ENCODE measurements at regions not wholly inside any gene's neighbourhood (a gene's known extent, or its start where the extent isn't known, plus 50 kb on each side); places are given as distances from the start of the nearest gene placed in this dataset.
"Not testable (repeated sequence)": the region's sequence is repeated elsewhere in the genome, so short reads cannot be mapped to it uniquely, and the experiment has no call there.

- Histone ChIP-seq H3K4me1 (no peaks in the 10 kb centered on the region), H3K9me3 (no peaks in the 10 kb centered on the region), H3K27ac (no peak overlapping the region), H3K27me3 (no peaks in the 10 kb centered on the region), H3K36me3 (no peaks in the 10 kb centered on the region), H3K4me3 (no peak overlapping the region)
- no peak for ATAC-seq
- no peak for TF ChIP-seq CTCF (IDR thresholded peaks at IDR 0.05)
- DNase-seq: no peak
- intact Hi-C loops (cut with DNase I): no loop called here
These were observed 94.6 kb downstream of the IGLL1 start for GRCh38 chr22:23485490-23485889.

GRCh38 chr22:23484651-23485050 lies 95.4 kb downstream of the IGLL1 start:
- TF ChIP-seq CTCF (IDR thresholded peaks at IDR 0.05): no peak
- H3K27ac ChIP-seq: no peak overlapping the region
- H3K4me3 ChIP-seq: no peak overlapping the region
- no peaks in the 10 kb centered on the region for H3K36me3 ChIP-seq
- DNase-seq (no peak), ATAC-seq (no peak)
- no peaks in the 10 kb centered on the region for H3K4me1 ChIP-seq
- no peaks in the 10 kb centered on the region for H3K27me3 ChIP-seq
- intact Hi-C loops (cut with DNase I): no loop called here
- H3K9me3 ChIP-seq: no peaks in the 10 kb centered on the region

- DNase-seq (no peak), ATAC-seq (no peak)
- no peak overlapping the region for H3K4me3 ChIP-seq
- TF ChIP-seq CTCF (IDR thresholded peaks at IDR 0.05): no peak
- no peaks in the 10 kb centered on the region for H3K4me1 ChIP-seq
- H3K27me3 ChIP-seq: no peaks in the 10 kb centered on the region
- intact Hi-C loops (cut with DNase I): no loop called here
- no peak overlapping the region for H3K27ac ChIP-seq
- H3K36me3 ChIP-seq: no peaks in the 10 kb centered on the region
- H3K9me3 ChIP-seq: no peaks in the 10 kb centered on the region
These were observed 98.7 kb downstream of the IGLL1 start for GRCh38 chr22:23481369-23481768.

- no peak for DNase-seq
- no peaks in the 10 kb centered on the region for H3K9me3 ChIP-seq
- no peak for ATAC-seq
- H3K27ac ChIP-seq: no peak overlapping the region
- intact Hi-C loops (cut with DNase I): no loop called here
- TF ChIP-seq CTCF (IDR thresholded peaks at IDR 0.05): no peak
- no peak overlapping the region for H3K4me3 ChIP-seq
- H3K36me3 ChIP-seq: no peaks in the 10 kb centered on the region
- no peaks in the 10 kb centered on the region for H3K4me1 ChIP-seq
- no peaks in the 10 kb centered on the region for H3K27me3 ChIP-seq
These were observed 101.9 kb downstream of the IGLL1 start for GRCh38 chr22:23478175-23478574.

- H3K4me3 ChIP-seq; DNase-seq; H3K9me3 ChIP-seq; H3K36me3 ChIP-seq; intact Hi-C loops (cut with DNase I); H3K27me3 ChIP-seq; H3K27ac ChIP-seq; ATAC-seq; H3K4me1 ChIP-seq: not testable (repeated sequence)
These were observed 105.6 kb downstream of the IGLL1 start for GRCh38 chr22:23474531-23474930.

GRCh38 chr22:23473901-23474300 lies 106.2 kb downstream of the IGLL1 start:
- Histone ChIP-seq H3K27me3 (no peaks in the 10 kb centered on the region), H3K27ac (no peak overlapping the region), H3K4me1 (no peaks in the 10 kb centered on the region), H3K9me3 (no peaks in the 10 kb centered on the region), H3K36me3 (no peaks in the 10 kb centered on the region), H3K4me3 (no peak overlapping the region)
- ATAC-seq (no peak), DNase-seq (no peak)
- TF ChIP-seq CTCF (IDR thresholded peaks at IDR 0.05): no peak
- intact Hi-C loops (cut with DNase I): no loop called here

GRCh38 chr22:23472376-23472775 lies 107.7 kb downstream of the IGLL1 start:
- H3K9me3 ChIP-seq; intact Hi-C loops (cut with DNase I); H3K27me3 ChIP-seq; H3K27ac ChIP-seq; H3K4me3 ChIP-seq; H3K36me3 ChIP-seq; H3K4me1 ChIP-seq; ATAC-seq; DNase-seq: not testable (repeated sequence)
